ENCODE measurements at regions not wholly inside any gene's neighbourhood (a gene's known extent, or its start where the extent isn't known, plus 50 kb on each side); places are given as distances from the start of the nearest gene placed in this dataset.

DNA sequence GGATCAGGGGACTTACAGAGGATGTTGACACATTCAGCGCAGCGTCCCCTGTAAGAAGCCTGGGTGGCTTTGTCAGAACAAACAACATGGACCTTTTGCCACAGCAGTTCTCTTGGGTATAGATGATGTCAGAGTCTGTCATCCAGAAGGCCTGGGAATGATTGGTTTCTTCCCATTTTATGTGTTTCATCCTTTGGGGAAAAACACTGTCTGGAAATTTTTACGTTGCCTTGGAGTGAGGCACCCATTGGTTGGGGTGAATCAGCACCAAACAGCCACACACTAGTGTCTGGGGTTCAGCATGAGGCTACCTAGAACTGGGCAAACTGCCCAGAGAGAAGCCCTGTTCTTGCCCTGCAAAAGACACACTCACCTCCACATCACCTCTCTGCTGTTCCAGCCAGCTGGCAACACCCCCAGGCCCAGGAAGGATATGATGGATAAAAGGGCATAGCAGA lies 123.0 kb downstream of the FAM43A start:
- Histone ChIP-seq H4K8ac (replicated peaks; ENCODE audit: insufficient read length, low read depth, low read length) (no peak overlapping the region), H3K14ac (ENCODE audit: insufficient read depth, low read length) (no peak overlapping the region), H2AK5ac (ENCODE audit: insufficient read length, low read length) (no peak overlapping the region), H2BK15ac (ENCODE audit: low read depth, low read length) (no peak overlapping the region), H2BK12ac (ENCODE audit: insufficient read length, low read depth, low read length) (no peak overlapping the region), H3K4me2 (ENCODE audit: insufficient read depth, insufficient read length, low read length) (no peak overlapping the region), H3K79me2 (ENCODE audit: insufficient read depth, low read length) (no peaks in the 10 kb centered on the region; the same call in 1 of the 2 replicates), H3K27ac (ENCODE audit: insufficient read length, low read depth, low read length) (no peak overlapping the region), H3K4me1 (ENCODE audit: insufficient read depth, low read length) (no peaks in the 10 kb centered on the region), H3K23ac (ENCODE audit: insufficient read length, low read depth, low read length) (no peak overlapping the region), H3K56ac (ENCODE audit: insufficient read length, low read depth, low read length) (no peak overlapping the region), H3K27me3 (ENCODE audit: insufficient read depth, low read length) (no peaks in the 10 kb centered on the region), H2BK120ac (ENCODE audit: low read depth, low read length, poor library complexity, severe bottlenecking) (no peak overlapping the region), H3K79me1 (ENCODE audit: insufficient read depth, low read depth, low read length, poor library complexity, severe bottlenecking) (no peaks in the 10 kb centered on the region), H4K20me1 (ENCODE audit: control insufficient read depth, insufficient read depth, insufficient read length) (no peaks in the 10 kb centered on the region), H3K9ac (ENCODE audit: extremely low read depth, insufficient read length, low read length) (no peak overlapping the region), H3K23me2 (ENCODE audit: insufficient read length, low read depth, low read length, poor library complexity, severe bottlenecking) (no peaks in the 10 kb centered on the region), H2AFZ (ENCODE audit: low read length) (no peak overlapping the region), H2BK20ac (ENCODE audit: low read depth, low read length, poor library complexity, severe bottlenecking) (no peak overlapping the region), H3K9me3 (ENCODE audit: control insufficient read depth, low read depth, low read length) (no peaks in the 10 kb centered on the region), H3T11ph (ENCODE audit: low read length) (no peak overlapping the region), H2BK5ac (ENCODE audit: insufficient read length, low read length) (no peak overlapping the region), H4K5ac (ENCODE audit: insufficient read length, low read depth, low read length) (no peak overlapping the region), H3K4ac (ENCODE audit: low read depth, low read length) (no peak overlapping the region), H3K18ac (ENCODE audit: insufficient read length, low read depth, low read length) (no peak overlapping the region), H4K91ac (ENCODE audit: insufficient read length, low read depth, low read length) (no peak overlapping the region)
- TF ChIP-seq, protein P1, sequence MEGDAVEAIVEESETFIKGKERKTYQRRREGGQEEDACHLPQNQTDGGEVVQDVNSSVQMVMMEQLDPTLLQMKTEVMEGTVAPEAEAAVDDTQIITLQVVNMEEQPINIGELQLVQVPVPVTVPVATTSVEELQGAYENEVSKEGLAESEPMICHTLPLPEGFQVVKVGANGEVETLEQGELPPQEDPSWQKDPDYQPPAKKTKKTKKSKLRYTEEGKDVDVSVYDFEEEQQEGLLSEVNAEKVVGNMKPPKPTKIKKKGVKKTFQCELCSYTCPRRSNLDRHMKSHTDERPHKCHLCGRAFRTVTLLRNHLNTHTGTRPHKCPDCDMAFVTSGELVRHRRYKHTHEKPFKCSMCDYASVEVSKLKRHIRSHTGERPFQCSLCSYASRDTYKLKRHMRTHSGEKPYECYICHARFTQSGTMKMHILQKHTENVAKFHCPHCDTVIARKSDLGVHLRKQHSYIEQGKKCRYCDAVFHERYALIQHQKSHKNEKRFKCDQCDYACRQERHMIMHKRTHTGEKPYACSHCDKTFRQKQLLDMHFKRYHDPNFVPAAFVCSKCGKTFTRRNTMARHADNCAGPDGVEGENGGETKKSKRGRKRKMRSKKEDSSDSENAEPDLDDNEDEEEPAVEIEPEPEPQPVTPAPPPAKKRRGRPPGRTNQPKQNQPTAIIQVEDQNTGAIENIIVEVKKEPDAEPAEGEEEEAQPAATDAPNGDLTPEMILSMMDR (conservative IDR thresholded peaks at IDR 0.05): no peak
- WGBS (ENCODE audit: extremely low coverage, insufficient read length, low lambda C conversion rate): no CpG with 5 or more reads among the region's 3 CpGs
- no peak overlapping the region for H3K27ac Mint-ChIP-seq
- H3K27me3 Mint-ChIP-seq (ENCODE audit: low read depth): peaks cover 17% of the 10 kb centered on the region
- H3K4me1 Mint-ChIP-seq: peaks cover 15 to 23% of the 10 kb centered on the region in 2 experiments
- no peak for DNase-seq
- H3K4me3 Mint-ChIP-seq: no peak overlapping the region
- no peaks in the 10 kb centered on the region for H3K36me3 Mint-ChIP-seq (ENCODE audit: insufficient read depth in 1 of 3, low read depth in 3 of 3)
- no peaks in the 10 kb centered on the region for H3K9me3 Mint-ChIP-seq
